Jurkat, Clone E6-1 (cell line): ENCODE measurements at regions not wholly inside any gene's neighbourhood (a gene's known extent, or its start where the extent isn't known, plus 50 kb on each side); places are given as distances from the start of the nearest gene placed in this dataset.
A peak's percentile ranks its signal among the peaks of the same experiment; 100 is the strongest.
"Not testable (repeated sequence)": the region's sequence is repeated elsewhere in the genome, so short reads cannot be mapped to it uniquely, and the experiment has no call there.

ENCODE experiments used
- DNase-seq: peaks from one replicate; pipeline ENCODE4 v3.0.0-alpha.2; 2011; ENCODE audit warnings: low read depth, low spot score
- H3K4me3 ChIP-seq: 2 replicates; pipeline ENCODE4 v1.5.1; 2011; ENCODE audit warnings: mild to moderate bottlenecking, low read length, control low read depth, moderate library complexity

DNA sequence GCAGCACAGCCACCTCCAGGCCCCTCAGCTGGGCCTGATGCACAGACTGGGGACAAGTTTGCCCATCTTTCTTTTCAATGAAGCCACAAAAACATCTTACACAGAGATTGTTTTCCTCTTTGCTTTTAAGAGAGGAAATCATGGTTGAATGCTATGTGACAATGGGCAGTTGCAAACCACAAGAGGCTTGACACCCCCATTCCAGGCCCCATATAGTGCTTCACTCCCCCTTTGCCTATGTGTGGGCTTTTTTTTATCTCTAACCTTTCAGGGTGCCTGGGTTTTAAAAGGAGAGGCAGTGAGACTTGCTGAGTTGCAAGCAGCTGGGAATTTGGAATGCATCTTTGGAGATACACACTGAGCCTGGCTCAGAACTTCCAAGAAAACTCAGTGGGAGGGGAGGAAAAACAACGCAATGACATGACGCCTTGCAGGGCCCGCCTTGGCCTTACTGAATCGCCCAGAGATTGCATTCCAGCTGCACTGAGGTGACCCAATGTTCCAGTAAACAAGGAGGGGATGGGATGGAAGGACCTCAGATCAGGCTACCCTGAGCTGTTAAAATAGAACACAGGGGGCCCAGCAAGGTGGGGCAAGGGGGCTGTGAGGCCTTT lies 145.2 kb upstream of the ZNF648 start:
- no peak overlapping the region for H3K4me3 ChIP-seq
- peak; percentile 48 for DNase-seq

DNA sequence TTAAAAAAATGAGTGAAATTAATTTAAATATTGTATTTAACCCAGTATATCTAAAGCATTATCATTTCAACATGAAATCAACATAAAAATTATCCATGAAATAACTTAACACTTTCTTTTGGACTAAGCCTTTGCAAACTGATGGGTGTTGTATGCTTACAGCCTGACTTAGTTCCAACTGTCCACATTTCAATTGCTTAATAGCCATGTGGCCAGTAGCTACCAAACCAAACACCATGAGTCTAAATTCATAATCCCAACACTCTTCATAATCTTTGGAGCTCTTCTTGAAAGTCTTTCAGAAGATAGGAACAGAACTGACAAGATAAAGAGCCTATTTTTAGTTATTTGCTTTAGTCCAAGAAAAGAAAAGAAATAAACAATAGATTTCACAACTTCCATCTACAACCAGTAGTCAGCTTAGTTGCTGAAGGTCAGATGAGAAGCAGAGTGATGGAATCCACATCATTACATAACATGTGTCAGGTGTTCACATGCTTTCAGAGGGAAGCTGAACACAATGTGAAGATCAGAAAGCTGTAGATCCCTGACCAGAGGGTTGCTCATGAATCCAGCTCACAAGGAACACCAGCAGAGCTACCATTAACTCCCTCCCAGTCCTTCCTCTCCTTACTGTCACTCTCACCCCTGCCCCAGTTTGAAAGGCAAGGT lies 144.0 kb upstream of the ZNF648 start:
- H3K4me3 ChIP-seq = no peak overlapping the region
- no peak for DNase-seq

- no peak for DNase-seq
Observed at GRCh38 chr1:182203191-182203875, 141.8 kb upstream of the ZNF648 start.

DNA sequence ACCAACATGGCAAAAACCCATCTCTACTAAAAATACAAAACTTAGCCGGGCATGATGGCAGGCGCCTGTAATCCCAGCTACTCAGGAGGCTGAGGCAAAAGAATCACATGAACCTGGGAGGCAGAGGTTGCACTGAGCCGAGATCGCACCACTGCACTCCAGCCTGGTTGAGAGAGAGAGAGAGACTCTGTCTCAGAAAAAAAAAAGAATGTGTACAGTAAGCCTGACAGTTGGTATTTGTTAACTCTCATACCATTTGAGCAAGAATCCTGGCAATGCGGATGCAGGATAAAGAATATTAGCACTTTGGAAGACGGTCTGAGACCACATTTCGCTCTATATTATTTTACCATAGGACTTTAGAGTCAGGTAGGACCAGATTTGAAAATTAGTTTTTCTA lies 140.0 kb upstream of the ZNF648 start:
- not testable (repeated sequence) for H3K4me3 ChIP-seq, DNase-seq

More at GRCh38 chr1:182203191-182203875, 141.8 kb upstream of the ZNF648 start:
- H3K4me3 ChIP-seq = no peak overlapping the region

GRCh38 chr1:182200025-182200812 lies 138.7 kb upstream of the ZNF648 start:
- H3K4me3 ChIP-seq = no peak overlapping the region
- DNase-seq = no peak

DNA sequence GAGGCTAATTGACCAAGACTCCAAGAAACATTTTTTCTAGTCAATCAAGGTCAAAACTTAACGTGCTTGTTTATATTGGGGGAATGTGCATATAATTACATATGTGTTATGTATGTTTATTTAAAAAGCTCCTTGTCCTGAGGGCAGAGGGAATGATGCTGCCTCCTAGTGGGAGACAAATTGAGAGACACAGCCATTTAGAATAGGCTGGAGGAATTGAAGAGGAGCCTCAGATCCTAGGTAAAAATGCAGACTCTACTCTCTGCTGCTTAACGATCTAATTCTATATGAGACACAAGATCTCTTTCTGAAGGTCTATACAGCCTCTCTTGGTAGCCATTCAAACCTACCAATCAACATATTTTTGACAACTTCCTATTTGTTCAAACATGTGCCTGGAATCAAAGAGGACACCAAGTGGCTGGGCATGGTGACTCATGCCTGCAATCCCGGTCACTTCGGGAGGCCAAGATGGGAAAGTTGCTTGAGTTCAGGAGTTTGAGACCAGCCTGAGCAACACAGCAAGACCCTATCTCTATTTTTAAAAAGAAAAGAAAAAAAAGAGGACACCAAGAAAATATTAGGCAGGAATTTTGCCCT lies 136.6 kb upstream of the ZNF648 start:
- DNase-seq = peak; percentile 24
- no peak overlapping the region for H3K4me3 ChIP-seq

DNA sequence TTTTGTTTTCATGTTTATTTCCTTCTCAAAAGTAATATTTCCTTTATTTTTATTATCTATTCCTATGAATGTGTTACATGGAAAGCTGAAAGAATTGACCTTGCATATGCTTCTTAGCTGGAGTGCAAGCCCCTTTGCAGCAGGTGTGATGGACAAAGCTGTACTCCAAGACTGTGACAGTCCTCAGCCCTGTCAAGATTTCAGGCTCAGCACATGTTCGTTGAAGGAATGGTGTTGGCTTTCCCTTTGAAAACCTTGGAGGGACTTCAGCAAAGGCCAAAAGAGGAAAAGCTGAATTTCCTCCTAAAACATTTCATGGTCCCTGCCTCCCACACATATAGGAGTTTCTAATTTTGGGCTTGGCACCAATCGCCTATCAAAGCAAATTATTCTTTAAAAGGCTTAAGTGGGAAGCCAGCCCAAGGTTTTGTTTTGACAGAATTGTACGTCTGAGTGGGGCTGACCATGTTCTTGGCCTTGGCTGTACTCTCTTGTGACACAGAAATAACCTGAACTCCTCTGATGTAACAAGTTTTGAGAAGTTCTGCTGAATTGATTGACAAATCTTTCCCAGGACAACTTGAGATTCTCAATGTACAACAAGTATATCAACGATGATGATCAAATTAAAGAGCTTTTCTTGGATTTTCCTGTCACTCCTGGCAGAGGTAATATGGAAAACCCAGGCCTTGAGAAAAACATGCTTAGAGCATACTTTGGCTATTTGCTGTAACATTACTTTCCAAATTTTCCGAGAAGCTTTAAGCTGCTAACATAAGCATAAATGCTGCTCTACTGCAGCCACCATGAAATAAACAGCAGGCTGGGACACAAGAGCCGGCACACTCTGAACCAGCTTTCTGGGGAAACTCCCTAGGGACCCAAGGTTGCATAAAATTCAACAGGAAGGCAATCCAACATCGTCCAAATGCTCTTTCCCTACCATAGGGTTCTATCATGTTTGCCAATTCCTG lies 135.7 kb upstream of the ZNF648 start:
- DNase-seq = no peak
- H3K4me3 ChIP-seq = no peak overlapping the region

DNA sequence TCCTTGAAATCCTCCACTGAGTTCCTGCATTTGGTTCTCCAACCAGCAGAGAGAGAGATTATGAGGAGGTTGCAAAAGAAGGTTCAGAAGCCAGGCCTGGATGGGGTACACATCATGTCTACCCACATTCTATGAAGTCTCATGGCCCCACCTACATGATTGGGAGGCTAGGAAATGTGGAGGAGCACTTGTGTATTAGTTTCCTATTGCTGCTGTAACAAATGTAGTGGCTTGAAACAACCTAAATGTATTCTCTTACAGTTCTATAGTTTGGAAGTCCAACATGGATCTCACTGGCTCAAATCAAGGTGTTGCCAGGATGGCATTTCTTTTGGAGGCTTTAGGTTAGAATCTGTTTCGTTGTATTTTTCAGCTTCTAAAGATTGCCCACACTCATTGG lies 134.2 kb upstream of the ZNF648 start:
- no peak for DNase-seq
- H3K4me3 ChIP-seq = no peak overlapping the region

DNA sequence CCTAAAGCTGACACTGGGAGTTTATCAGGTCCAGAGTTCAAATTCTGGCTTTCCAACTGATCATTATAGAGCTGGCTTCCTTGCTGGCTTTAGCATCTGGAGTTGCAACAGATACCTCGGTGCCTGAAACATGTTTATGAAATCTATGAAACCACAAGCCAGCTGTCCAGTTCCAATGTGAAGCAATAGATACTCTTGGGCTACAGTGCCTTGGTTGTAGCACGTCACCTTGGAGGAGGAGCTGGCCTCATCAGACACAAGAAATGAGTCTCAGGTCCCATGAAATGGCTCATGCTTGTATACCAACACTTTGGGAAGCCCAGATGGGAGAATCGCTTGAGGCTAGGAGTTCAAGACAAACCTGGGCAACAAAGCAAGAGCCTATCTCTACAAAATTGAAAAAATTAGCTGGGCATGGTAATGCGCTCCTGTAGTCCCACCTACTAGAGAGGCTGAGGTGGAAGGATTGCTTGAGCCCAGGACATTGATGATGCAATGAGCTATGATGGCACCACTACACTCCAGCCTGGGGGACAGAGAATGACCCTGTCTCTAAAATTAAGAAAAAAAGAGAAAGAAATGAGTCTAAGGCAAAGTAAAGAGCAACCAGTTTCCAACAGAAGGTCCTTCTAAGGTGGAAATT lies 132.5 kb upstream of the ZNF648 start:
- H3K4me3 ChIP-seq = no peak overlapping the region
- no peak for DNase-seq

- DNase-seq = no peak
- H3K4me3 ChIP-seq = no peak overlapping the region
Observed at GRCh38 chr1:182192966-182193365, 131.5 kb upstream of the ZNF648 start.

- DNase-seq = no peak
- H3K4me3 ChIP-seq = no peak overlapping the region
Observed at GRCh38 chr1:182192215-182192614, 130.7 kb upstream of the ZNF648 start.

GRCh38 chr1:182191381-182192115 lies 130.0 kb upstream of the ZNF648 start:
- DNase-seq = no peak
- no peak overlapping the region for H3K4me3 ChIP-seq

DNA sequence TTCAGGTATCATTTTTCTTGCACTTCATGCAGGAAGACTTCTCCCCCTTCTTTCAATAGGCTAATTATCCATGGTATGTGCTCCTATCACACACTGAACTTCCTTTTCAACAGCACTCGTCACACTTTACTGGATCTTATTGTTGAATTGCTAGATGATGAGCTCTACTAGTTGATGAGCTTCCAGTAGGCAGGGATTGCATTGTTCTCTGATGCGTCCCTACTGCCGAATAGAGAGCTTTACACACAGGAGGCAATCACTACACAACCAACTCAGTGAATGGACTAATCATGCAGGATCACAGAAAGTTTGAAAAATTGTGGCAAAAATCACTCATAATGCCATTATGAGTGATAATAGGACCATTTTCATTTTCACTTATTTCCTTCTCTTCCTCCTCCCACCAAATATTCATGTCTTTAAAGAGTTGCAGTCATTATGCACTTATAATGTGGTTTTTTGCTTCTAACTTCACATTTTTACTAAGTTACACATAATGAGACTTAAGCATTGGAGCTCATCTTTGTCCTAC lies 128.1 kb upstream of the ZNF648 start:
- H3K4me3 ChIP-seq = no peak overlapping the region
- no peak for DNase-seq

DNA sequence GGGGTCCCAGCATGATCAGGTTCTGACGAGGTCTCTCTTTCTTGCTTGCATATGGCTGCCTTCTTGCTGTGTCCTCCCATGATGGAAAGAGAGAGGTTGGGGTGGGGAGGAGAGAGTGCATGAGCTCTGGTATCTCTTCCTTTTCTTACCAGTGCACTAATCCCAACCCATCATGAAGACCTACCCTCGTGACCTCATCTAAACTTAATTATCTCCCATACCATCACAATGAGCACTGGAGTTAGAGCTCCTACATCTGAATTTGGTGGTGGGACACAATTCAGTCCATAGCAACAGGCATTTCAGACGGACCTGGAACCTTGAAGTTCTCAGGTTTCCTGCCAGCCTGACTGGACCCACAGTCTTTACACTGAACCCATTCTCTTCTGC lies 125.2 kb upstream of the ZNF648 start:
- no peak for DNase-seq

GRCh38 chr1:182185842-182186756 lies 124.6 kb upstream of the ZNF648 start:
- DNase-seq = no peak

More for the DNA sequence above, 125.2 kb upstream of the ZNF648 start:
- no peak overlapping the region for H3K4me3 ChIP-seq

GRCh38 chr1:182185136-182185535 lies 123.6 kb upstream of the ZNF648 start:
- DNase-seq = no peak

More at GRCh38 chr1:182185842-182186756, 124.6 kb upstream of the ZNF648 start:
- no peak overlapping the region for H3K4me3 ChIP-seq

More at GRCh38 chr1:182185136-182185535, 123.6 kb upstream of the ZNF648 start:
- no peak overlapping the region for H3K4me3 ChIP-seq
